Activated T-helper 17 cell treated with anti-CD3 and anti-CD28 coated beads, Interleukin-2, amount 50 U/mL, for 72 hours (primary cell): ENCODE measurements at regions not wholly inside any gene's neighbourhood (a gene's known extent, or its start where the extent isn't known, plus 50 kb on each side); places are given as distances from the start of the nearest gene placed in this dataset.

Experiments
- ATAC-seq: fragments of 150-1000 bp; cut with Tn5 transposase; replicated peaks from 2 replicates; pipeline ENCODE4 v1.10.0; 2021; ENCODE audit warnings: mild to moderate bottlenecking, moderate library complexity
- H3K27ac Mint-ChIP-seq: one replicate; pipeline ENCODE4 v1.8.0; 2022; ENCODE audit warnings: mixed read lengths
- H3K27me3 Mint-ChIP-seq: one replicate; pipeline ENCODE4 v1.8.0; 2022; ENCODE audit warnings: mixed read lengths
- H3K36me3 Mint-ChIP-seq: one replicate; pipeline ENCODE4 v1.8.0; 2022; ENCODE audit warnings: low read depth, mild to moderate bottlenecking, mixed read lengths
- H3K4me1 Mint-ChIP-seq: one replicate; pipeline ENCODE4 v1.8.0; 2022; ENCODE audit warnings: mixed read lengths
- H3K4me3 Mint-ChIP-seq: one replicate; pipeline ENCODE4 v1.8.0; 2022; ENCODE audit warnings: mild to moderate bottlenecking, mixed read lengths
- H3K9me3 Mint-ChIP-seq: one replicate; pipeline ENCODE4 v1.8.0; 2022; ENCODE audit warnings: mixed read lengths

GRCh38 chr2:37425408-37425807 lies 81.0 kb downstream of the QPCT start:
- Mint-ChIP-seq H3K27ac (no peak overlapping the region), H3K4me3 (no peak overlapping the region), H3K9me3 (no peaks in the 10 kb centered on the region), H3K36me3 (no peaks in the 10 kb centered on the region), H3K27me3 (no peaks in the 10 kb centered on the region), H3K4me1 (no peaks in the 10 kb centered on the region)
- ATAC-seq = no peak

GRCh38 chr2:37427241-37427640 lies 82.8 kb downstream of the QPCT start:
- H3K36me3 Mint-ChIP-seq = no peaks in the 10 kb centered on the region
- H3K27ac Mint-ChIP-seq = no peak overlapping the region
- H3K4me1 Mint-ChIP-seq = no peaks in the 10 kb centered on the region
- H3K9me3 Mint-ChIP-seq = no peaks in the 10 kb centered on the region
- H3K27me3 Mint-ChIP-seq = no peaks in the 10 kb centered on the region
- H3K4me3 Mint-ChIP-seq = no peak overlapping the region
- ATAC-seq = no peak

- Mint-ChIP-seq H3K36me3 (no peaks in the 10 kb centered on the region), H3K27ac (no peak overlapping the region), H3K4me3 (no peak overlapping the region), H3K9me3 (no peaks in the 10 kb centered on the region), H3K4me1 (no peaks in the 10 kb centered on the region), H3K27me3 (no peaks in the 10 kb centered on the region)
- no peak for ATAC-seq
Observed at GRCh38 chr2:37436323-37436722, 91.9 kb downstream of the QPCT start.

- no peak for ATAC-seq
- Mint-ChIP-seq H3K9me3 (no peaks in the 10 kb centered on the region), H3K36me3 (no peaks in the 10 kb centered on the region), H3K27ac (no peak overlapping the region), H3K4me3 (no peak overlapping the region), H3K4me1 (no peaks in the 10 kb centered on the region), H3K27me3 (no peaks in the 10 kb centered on the region)
Observed at GRCh38 chr2:37439131-37439642, 94.8 kb downstream of the QPCT start.

- no peaks in the 10 kb centered on the region for H3K36me3 Mint-ChIP-seq
- no peak overlapping the region for H3K27ac Mint-ChIP-seq
- H3K4me1 Mint-ChIP-seq = no peaks in the 10 kb centered on the region
- no peak overlapping the region for H3K4me3 Mint-ChIP-seq
- ATAC-seq = peak; percentile 63
- no peaks in the 10 kb centered on the region for H3K27me3 Mint-ChIP-seq
- H3K9me3 Mint-ChIP-seq = no peaks in the 10 kb centered on the region
Observed at GRCh38 chr2:37441055-37441454, 96.6 kb downstream of the QPCT start.

GRCh38 chr2:37443082-37443481 lies 98.7 kb downstream of the QPCT start:
- no peak overlapping the region for H3K4me3 Mint-ChIP-seq
- no peaks in the 10 kb centered on the region for H3K4me1 Mint-ChIP-seq
- H3K27ac Mint-ChIP-seq = no peak overlapping the region
- no peaks in the 10 kb centered on the region for H3K36me3 Mint-ChIP-seq
- ATAC-seq = no peak
- no peaks in the 10 kb centered on the region for H3K9me3 Mint-ChIP-seq
- no peaks in the 10 kb centered on the region for H3K27me3 Mint-ChIP-seq

GRCh38 chr2:37447446-37447845 lies 103.0 kb downstream of the QPCT start:
- H3K4me3 Mint-ChIP-seq = no peak overlapping the region
- no peaks in the 10 kb centered on the region for H3K36me3 Mint-ChIP-seq
- ATAC-seq = no peak
- H3K9me3 Mint-ChIP-seq = peaks cover 4% of the 10 kb centered on the region
- H3K27ac Mint-ChIP-seq = no peak overlapping the region
- no peaks in the 10 kb centered on the region for H3K27me3 Mint-ChIP-seq
- peaks cover 10% of the 10 kb centered on the region for H3K4me1 Mint-ChIP-seq

- H3K27ac Mint-ChIP-seq = no peak overlapping the region
- no peaks in the 10 kb centered on the region for H3K27me3 Mint-ChIP-seq
- peaks cover 9% of the 10 kb centered on the region for H3K9me3 Mint-ChIP-seq
- ATAC-seq = no peak
- no peak overlapping the region for H3K4me3 Mint-ChIP-seq
- peaks cover 18% of the 10 kb centered on the region for H3K4me1 Mint-ChIP-seq
- no peaks in the 10 kb centered on the region for H3K36me3 Mint-ChIP-seq
Observed at GRCh38 chr2:37448342-37449120, 104.1 kb downstream of the QPCT start.

GRCh38 chr2:37449761-37450296 lies 105.4 kb downstream of the QPCT start:
- peaks cover 9% of the 10 kb centered on the region for H3K9me3 Mint-ChIP-seq

GRCh38 chr2:37453027-37453426 lies 108.6 kb downstream of the QPCT start:
- Mint-ChIP-seq H3K9me3 (peaks cover 16% of the 10 kb centered on the region), H3K36me3 (no peaks in the 10 kb centered on the region), H3K27ac (peak overlapping the region; percentile 15), H3K4me1 (peaks cover 43% of the 10 kb centered on the region), H3K4me3 (peak overlapping the region; percentile 43), H3K27me3 (no peaks in the 10 kb centered on the region)
- peak; percentile 49 for ATAC-seq

More at GRCh38 chr2:37449761-37450296, 105.4 kb downstream of the QPCT start:
- Mint-ChIP-seq H3K27me3 (no peaks in the 10 kb centered on the region), H3K4me1 (peaks cover 19% of the 10 kb centered on the region), H3K36me3 (no peaks in the 10 kb centered on the region), H3K27ac (no peak overlapping the region), H3K4me3 (no peak overlapping the region)
- ATAC-seq = no peak

GRCh38 chr2:37454851-37455762 lies 110.7 kb downstream of the QPCT start:
- Mint-ChIP-seq H3K36me3 (no peaks in the 10 kb centered on the region), H3K27me3 (no peaks in the 10 kb centered on the region), H3K9me3 (peaks cover 16% of the 10 kb centered on the region), H3K4me1 (peaks cover 54% of the 10 kb centered on the region), H3K27ac (peak overlapping the region; percentile 93), H3K4me3 (peak overlapping the region; percentile 72)
- ATAC-seq = no peak

- peak; percentile 47 for ATAC-seq
- H3K9me3 Mint-ChIP-seq = peaks cover 19% of the 10 kb centered on the region
- peak overlapping the region; percentile 72 for H3K4me3 Mint-ChIP-seq
- no peaks in the 10 kb centered on the region for H3K36me3 Mint-ChIP-seq
- no peaks in the 10 kb centered on the region for H3K27me3 Mint-ChIP-seq
- peak overlapping the region; percentile 93 for H3K27ac Mint-ChIP-seq
- H3K4me1 Mint-ChIP-seq = peaks cover 53% of the 10 kb centered on the region
Observed at GRCh38 chr2:37456479-37456878, 112.0 kb downstream of the QPCT start.

- H3K27me3 Mint-ChIP-seq = no peaks in the 10 kb centered on the region
- H3K4me1 Mint-ChIP-seq = peaks cover 50% of the 10 kb centered on the region
- peak overlapping the region; percentile 93 for H3K27ac Mint-ChIP-seq
- no peaks in the 10 kb centered on the region for H3K36me3 Mint-ChIP-seq
- no peak for ATAC-seq
- peak overlapping the region; percentile 72 for H3K4me3 Mint-ChIP-seq
- H3K9me3 Mint-ChIP-seq = peaks cover 16% of the 10 kb centered on the region
Observed at GRCh38 chr2:37457401-37457901, 113.0 kb downstream of the QPCT start.

GRCh38 chr2:37458133-37458532 lies 113.7 kb downstream of the QPCT start:
- peaks cover 12% of the 10 kb centered on the region for H3K9me3 Mint-ChIP-seq
- H3K27ac Mint-ChIP-seq = peak overlapping the region; percentile 93
- no peaks in the 10 kb centered on the region for H3K27me3 Mint-ChIP-seq
- H3K36me3 Mint-ChIP-seq = no peaks in the 10 kb centered on the region
- no peak for ATAC-seq
- H3K4me3 Mint-ChIP-seq = peak overlapping the region; percentile 72
- peaks cover 44% of the 10 kb centered on the region for H3K4me1 Mint-ChIP-seq
